ENCODE measurements at regions not wholly inside any gene's neighbourhood (a gene's known extent, or its start where the extent isn't known, plus 50 kb on each side); places are given as distances from the start of the nearest gene placed in this dataset.

- no peak for DNase-seq
- H3K4me1 ChIP-seq (replicated peaks in 1 of 2): no peaks in the 10 kb centered on the region
- H3K27ac ChIP-seq: no peak overlapping the region
- intact Hi-C loops (cut with DNase I): no loop called here
- TF ChIP-seq CTCF (IDR thresholded peaks at IDR 0.05): no peak
- TF ChIP-seq POLR2A (IDR thresholded peaks at IDR 0.05): no peak
- 80 to 90% (median 88%) methylated on average over 4 of the region's 4 CpGs for WGBS, 4 donors
- no peaks in the 10 kb centered on the region for H3K36me3 ChIP-seq (replicated peaks in 1 of 2)
- H3K9me3 ChIP-seq (replicated peaks in 1 of 3): no peaks in the 10 kb centered on the region
- H3K27me3 ChIP-seq: no peaks in the 10 kb centered on the region
- no peak overlapping the region for H3K4me3 ChIP-seq
Observed at GRCh38 chr11:19656140-19656541, 56.5 kb upstream of the NAV2 start.

GRCh38 chr11:19652623-19653375, 59.8 kb upstream of the NAV2 start:
- intact Hi-C loops (cut with DNase I): no loop called here
- no peak for DNase-seq
- H3K9me3 ChIP-seq (replicated peaks in 1 of 3): no peaks in the 10 kb centered on the region
- no peak overlapping the region for H3K27ac ChIP-seq
- whole genome bisulfite sequencing, 4 donors: 81 to 86% (median 82%) methylated on average over 6 of the region's 6 CpGs
- no peaks in the 10 kb centered on the region for H3K36me3 ChIP-seq (replicated peaks in 1 of 2)
- H3K27me3 ChIP-seq: no peaks in the 10 kb centered on the region
- H3K4me3 ChIP-seq: no peak overlapping the region
- no peaks in the 10 kb centered on the region for H3K4me1 ChIP-seq (replicated peaks in 1 of 2)
- TF ChIP-seq POLR2A (IDR thresholded peaks at IDR 0.05): no peak
- TF ChIP-seq CTCF (IDR thresholded peaks at IDR 0.05): no peak

- Histone ChIP-seq H3K27ac (no peak overlapping the region), H3K4me1 (replicated peaks in 1 of 2) (no peaks in the 10 kb centered on the region), H3K9me3 (replicated peaks in 1 of 3) (no peaks in the 10 kb centered on the region), H3K27me3 (no peaks in the 10 kb centered on the region), H3K36me3 (replicated peaks in 1 of 2) (no peaks in the 10 kb centered on the region), H3K4me3 (no peak overlapping the region)
- intact Hi-C loops (cut with DNase I): no loop called here
- TF ChIP-seq CTCF (IDR thresholded peaks at IDR 0.05) (no peak), POLR2A (IDR thresholded peaks at IDR 0.05) (no peak)
- 70 to 83% (median 80%) methylated on average over 2 of the region's 2 CpGs for WGBS, 4 donors
- no peak for DNase-seq
Observed at GRCh38 chr11:19651653-19652052, 61.0 kb upstream of the NAV2 start.

- no peaks in the 10 kb centered on the region for H3K27me3 ChIP-seq
- 88 to 97% (median 92%) methylated on average over 2 of the region's 2 CpGs for WGBS, 4 donors
- H3K4me3 ChIP-seq: no peak overlapping the region
- no peaks in the 10 kb centered on the region for H3K36me3 ChIP-seq (replicated peaks in 1 of 2)
- no peaks in the 10 kb centered on the region for H3K9me3 ChIP-seq (replicated peaks in 1 of 3)
- no peaks in the 10 kb centered on the region for H3K4me1 ChIP-seq (replicated peaks in 1 of 2)
- TF ChIP-seq POLR2A (IDR thresholded peaks at IDR 0.05) (no peak), CTCF (IDR thresholded peaks at IDR 0.05) (no peak)
- intact Hi-C loops (cut with DNase I): no loop called here
- no peak overlapping the region for H3K27ac ChIP-seq
- DNase-seq: no peak
Observed at GRCh38 chr11:19651028-19651427, 61.6 kb upstream of the NAV2 start.

Data from adrenal gland (tissue), 9 donors.